ENCODE measurements at regions not wholly inside any gene's neighbourhood (a gene's known extent, or its start where the extent isn't known, plus 50 kb on each side); places are given as distances from the start of the nearest gene placed in this dataset.
"Not testable (repeated sequence)": the region's sequence is repeated elsewhere in the genome, so short reads cannot be mapped to it uniquely, and the experiment has no call there.

DNA sequence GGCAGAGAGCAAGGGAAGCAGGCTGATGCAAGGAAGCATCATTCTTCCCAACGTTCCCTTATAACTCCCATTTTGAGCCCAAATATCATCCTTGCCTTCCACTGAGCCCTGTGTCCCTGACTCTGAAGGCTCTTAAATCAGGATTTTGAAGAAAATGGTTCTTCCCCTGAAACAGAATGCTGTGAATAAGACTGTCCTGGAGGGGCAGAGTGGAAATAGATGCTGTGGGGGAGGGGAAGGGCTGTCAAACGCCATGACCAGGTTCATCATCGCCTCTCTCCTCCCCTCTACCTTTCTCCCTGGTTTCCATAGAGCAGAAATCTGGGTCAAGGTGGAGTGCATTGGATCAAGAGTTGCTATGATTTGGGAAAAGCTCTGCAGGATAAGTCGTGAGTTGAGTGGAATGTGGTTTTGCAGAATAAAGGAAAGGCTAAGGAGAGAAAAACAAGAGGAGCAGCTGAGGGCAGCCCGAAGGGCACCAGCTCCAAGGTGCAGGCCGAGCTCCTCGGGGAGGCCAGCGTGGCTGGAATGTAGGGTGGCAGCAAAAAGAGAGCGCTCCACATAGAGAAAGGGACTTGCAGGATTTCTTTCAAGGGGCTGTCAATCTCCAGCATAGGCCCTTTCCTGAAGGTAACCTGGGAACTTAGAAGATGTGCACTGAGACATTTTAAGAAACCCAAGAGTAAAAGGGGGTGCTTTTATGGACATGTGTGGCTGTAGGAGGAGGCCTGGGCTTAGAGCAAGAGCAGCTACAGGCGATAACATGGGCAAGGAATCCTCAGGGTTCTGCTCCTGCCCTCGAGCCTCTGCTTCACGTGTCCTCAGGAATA, 120.8 kb upstream of the CDYL start:
- DNase-seq (ENCODE audit: low read depth): no peak

DNA sequence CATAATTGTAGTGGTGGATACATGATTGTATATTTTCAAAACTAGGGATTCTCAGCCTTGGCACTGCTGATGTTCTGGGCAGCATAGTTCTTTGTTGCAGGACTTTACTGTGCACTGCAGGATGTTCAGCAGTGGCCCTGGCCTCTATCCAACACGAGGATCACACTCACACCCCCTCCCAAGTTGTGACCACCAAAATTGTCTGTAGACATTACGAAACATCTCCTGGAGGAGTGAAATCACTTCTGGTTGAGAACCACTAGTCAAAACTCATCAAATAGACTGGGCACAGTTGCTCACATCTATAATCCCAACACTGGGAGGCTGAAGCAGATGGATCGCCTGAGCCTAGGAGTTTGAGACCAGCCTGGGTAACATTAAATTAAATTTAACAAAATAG, 123.1 kb upstream of the CDYL start:
- DNase-seq (ENCODE audit: low read depth): no peak

DNA sequence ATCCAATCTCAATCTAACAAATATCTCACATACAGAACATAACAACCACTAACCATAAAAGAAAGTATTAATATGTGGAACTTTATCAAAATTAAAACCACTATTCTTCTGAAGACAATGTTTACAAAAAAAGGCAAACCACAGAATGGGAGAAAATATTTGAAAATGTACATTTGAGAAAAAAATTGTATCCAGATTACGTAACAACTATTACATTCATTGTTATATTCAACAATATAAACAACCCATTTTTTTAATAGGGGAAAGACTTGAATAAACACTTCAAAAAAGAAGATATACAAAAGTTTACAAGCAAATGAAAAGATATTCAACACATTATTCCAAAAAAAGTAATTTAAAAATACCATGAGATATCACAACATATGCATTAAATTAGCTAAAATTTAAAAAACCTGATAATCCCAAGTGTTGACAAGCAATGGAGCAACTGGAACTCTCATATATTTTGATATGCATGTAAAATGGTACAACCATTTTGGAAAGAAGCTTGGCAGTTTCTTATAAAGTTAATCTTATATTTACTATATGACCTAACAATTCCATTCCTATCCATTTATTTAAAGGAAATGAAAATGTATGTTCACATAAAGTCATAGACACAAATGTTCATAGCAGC, 124.3 kb upstream of the CDYL start:
- DNase-seq (ENCODE audit: low read depth): no peak

DNA sequence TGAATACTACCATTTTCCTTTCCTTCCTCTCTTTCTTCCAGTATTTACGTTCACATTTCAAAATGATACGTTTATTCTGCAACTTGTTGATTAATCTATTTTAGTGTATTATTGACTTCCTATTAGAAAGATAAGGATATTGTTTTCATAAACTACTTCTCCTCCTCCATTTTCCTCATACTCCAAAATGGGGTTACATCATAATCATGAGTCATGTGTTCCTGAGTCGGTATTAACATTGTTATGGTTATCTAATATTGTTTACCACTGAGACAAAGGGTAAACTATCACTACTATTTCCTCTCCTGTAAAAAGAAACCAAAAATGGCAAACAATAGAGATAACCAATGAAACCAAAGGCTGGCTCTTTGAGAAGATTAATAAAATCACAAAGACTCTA, 126.5 kb upstream of the CDYL start:
- DNase-seq (ENCODE audit: low read depth): no peak

DNA sequence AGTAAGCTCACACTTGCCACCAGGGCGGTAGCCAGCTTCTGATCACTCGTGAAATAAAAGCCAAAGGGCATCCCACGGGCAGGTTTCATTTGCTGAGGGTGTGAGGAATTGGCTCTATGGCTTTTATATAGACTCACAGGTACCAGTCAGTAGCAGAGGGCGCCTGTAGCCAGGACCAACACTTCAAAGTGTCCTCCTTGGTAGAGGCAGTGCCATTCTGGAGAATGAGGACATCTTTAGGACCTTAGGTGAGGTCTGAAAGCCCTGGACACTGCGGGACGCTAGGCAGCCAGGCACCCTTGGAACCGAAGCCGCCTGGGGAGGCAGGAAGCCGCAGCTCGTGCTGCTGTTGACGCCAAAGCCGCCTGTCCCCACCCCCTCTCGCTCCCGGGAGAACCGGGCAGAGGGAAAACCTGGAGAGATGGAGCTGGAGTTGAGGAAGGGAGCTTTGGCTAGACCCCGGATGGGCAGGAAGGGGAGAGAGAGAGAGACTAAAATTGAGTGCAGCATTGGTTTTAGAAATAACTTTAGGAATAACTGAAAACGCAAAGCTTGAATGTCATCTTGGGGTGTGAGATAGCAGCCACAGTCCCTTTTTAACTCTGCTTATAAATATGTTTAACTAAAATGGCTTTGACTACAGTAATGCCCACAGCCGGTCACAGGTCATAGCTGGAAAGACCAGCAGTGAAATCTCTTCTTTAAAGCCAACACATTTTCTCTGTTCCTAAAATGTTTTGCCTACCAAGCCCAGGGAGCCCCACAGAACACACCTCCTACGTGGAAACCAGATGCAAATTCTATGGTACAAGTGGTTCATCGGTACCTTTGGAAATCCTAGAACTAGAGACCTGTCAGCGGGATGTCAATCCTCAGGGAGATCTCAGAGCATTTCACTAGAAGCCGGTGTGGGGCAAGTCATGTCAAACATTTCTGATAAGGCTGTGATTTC, 128.5 kb upstream of the CDYL start:
- no peak for DNase-seq (ENCODE audit: low read depth)

DNA sequence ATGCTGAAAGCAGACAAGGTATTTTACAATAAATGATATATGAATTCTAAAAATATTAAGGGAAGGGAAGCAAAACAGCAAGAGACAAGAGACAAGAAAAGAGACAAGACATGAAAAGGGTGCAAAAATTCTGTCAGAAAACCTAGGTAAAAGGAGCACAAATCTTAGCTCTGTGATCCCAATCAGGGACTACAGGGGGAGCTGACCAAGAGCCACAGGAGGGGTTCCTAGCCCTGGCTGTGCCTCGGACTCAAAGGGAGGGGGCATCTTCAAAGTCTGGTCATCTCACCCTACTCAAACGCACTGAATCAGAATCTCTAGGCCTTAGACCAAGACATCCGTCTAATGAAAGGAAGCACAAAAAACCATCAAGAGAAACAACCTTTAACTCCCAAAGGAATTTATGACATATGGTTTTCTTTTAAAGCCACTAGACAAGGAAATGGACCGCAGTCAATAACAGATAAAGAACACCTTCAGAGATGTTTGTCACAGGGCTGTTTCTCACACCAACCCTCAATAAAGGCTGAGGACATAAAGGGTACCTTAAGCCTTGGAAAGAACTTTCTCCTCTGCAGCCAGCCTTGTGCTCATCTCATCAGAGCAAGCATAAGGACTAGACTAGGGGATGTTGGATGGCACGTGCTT, 130.4 kb upstream of the CDYL start:
- DNase-seq (ENCODE audit: low read depth): no peak

DNA sequence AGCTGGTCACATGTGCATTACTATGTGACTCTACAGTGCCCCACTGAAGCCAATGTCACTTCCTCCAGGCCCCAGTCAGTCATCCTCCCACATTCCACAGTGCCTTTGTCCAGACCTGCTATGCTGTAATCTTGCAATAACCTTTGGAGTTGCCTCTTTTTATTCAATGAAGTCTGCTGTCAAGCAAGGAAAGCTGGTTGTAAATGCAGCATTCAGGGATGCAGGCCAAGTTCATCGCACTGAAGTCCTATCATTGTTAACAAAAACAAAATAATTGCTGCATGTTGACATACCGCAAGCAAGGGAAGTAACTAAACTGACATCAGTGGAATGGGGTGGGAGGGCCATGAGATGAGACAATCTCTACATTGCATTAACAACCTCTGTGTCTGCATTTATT, 131.2 kb upstream of the CDYL start:
- no peak for DNase-seq (ENCODE audit: low read depth)

DNA sequence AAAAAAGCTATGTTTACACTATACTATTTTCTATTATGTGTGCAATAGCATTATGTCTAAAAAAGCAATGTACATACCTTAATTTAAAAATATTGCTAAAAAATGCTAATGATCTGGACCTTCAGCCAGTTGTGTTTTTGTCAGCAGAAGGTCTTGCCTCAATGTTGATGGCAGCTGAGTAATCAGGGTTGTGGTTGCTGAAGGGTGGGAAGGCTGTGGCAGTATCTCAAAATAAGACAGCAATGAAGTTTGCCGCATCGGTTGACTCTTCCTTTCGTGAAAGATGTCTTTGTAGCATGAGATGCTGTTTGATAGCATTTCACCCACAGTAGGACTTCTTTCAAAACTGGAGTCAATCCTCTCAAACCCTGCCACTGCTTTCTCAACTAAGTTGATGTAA, 134.7 kb upstream of the CDYL start:
- DNase-seq (ENCODE audit: low read depth): no peak

DNA sequence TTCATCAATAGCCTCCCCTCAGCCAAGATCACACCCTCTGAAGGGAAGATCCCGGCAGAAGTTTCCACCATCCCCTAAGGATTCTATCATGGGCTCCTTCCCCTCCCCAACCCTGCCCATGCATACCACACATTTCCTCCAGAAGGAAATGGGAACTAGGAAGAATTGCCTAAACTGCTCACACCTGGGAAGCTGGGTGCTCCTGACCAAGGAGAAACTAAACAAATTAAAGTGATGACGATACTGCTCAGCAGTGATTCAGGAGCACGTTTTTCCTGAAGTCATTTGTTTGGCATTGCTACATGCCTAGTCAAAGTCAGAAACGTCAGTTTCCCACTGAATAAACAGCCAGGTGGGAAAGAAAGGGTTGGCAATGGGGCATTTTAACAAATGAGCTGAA, 136.1 kb upstream of the CDYL start:
- DNase-seq (ENCODE audit: low read depth): no peak

DNA sequence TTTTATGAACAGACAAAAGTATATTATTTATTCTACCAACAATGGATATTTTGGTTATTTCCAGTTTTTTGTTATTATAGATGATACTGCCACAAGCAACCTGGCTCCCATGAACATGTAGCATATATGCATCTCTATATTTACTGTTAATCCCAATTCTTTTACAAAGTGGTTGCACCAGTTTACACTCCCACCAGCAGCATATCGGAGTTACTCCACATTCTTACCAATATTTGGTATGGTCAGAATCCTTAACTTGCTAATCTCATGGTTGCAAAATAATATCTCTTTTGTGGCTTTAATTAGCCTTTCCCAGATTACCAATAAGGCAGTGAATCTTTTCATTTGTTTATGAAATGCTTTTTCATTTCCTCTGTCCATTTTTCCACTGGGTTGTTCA, 137.6 kb upstream of the CDYL start:
- DNase-seq (ENCODE audit: low read depth): no peak

DNA sequence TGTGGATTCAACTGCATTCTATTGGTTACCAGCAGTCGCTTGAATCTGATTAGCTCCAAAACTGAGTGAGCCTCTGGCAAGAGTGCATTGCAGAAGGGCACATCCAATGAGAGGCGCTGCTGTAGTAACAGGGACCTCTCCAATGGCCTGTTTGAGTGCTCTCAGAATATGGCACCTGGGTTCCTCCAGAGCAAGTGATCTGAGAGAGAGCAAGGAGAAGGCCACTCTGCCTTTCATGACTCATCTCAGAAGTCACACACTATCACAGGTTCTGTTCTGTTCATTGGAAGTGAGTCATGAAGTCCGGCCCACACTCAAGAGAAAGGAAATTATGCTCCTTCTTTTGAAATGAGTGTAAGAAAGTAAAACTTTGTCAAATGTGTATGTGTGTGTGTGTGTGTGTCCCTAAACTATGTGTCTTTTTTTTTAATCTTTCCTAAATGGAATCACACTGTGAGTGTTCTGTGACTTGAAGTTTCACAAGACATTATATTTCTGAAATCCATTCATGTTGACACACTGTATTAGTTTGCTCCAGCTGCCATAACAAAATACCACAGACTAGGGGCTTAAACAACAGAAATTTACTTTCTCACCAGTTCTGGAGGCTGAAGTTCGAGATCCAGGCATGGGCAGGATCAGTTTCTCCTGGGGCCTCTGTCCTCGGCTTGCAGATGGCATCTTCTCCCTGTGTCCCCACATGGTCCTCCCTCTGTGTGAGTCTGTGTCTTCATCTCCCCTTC, 138.3 kb upstream of the CDYL start:
- peak; percentile 2 for DNase-seq (ENCODE audit: low read depth)

DNA sequence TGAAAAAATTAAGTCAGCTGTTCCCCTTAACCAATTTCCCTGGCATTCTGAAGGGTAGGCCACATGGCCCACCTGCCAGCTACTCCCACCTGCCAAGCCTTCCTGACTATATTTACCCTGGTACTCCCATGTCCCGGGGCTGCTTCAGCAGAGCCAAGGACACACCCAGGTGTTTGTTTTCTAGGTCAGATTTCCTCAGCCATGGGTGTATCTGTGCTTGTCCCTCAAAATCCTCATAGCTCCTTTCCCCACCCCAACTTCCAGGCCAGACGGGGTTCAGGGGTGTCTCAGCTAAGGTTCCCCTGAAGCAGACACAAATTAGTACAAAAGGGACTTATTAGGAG, 139.4 kb upstream of the CDYL start:
- DNase-seq (ENCODE audit: low read depth): no peak

DNA sequence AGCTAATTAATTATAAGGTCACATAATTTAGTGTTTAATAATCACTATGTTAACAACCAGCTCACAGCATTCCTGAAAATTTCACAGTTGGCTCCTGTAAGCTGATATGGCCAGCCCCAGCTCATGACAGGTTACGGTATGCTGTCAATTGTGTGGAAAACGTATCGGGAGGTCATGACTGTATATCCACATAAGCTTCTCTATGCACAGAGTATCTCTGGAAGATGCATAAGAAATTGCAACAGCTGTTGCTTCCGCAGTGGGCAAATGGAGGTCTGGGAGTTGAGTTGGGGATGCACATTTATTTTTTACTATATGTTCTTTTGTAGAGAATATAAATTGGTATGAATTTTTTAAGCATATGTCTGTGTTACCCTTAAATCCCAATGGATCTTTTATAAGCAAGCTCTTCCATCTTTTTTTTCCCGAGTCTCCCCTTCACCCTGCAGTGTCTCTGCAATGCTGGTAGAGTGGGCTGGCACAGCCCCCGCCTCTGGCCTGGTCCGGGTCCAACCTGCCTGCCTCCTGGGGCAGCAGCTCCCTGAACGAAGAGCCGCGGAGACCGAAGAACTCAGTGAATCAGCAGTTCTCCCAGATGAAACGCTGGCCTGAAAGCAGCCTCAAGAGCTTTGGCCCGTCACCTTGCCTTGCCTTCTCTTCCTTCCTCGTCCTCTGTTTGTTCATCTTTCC, 139.9 kb upstream of the CDYL start:
- DNase-seq (ENCODE audit: low read depth): no peak

DNA sequence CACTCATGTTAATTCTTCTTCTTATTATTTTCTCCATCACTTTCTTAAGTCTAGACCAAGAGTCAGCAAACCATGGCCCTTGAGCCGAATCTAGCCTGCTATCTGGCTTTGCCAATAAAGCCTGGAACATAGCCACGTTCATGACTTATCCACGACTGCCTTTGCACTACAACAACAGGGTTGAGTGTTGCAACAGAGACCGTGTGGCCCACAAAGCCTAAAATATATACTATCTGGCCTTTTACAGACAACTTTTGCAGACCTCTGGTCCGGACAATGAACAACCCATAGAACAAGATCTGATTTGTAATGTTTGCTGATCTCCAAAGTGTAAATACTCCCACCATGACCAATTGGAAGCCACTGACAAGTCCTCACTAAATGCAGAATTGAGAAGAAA, 140.5 kb upstream of the CDYL start:
- no peak for DNase-seq (ENCODE audit: low read depth)

DNA sequence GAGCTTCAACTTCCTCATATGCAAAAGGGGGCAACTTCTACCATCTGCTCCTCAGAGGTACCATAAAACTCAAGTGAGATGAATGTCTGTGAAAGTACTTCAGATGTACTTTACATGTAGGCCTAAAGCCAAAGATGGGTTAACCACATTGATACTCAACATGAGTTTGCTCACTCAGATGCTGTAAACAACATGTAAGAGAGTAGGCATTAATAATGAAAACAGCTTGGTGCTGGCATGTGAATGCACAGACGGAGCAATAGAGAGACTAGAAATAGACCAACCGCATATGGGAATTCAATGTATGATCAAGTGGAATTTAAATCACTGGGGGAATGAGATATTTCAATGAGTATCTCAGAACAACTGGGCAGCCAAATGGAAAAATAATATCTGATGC, 143.8 kb upstream of the CDYL start:
- no peak for DNase-seq (ENCODE audit: low read depth)

DNA sequence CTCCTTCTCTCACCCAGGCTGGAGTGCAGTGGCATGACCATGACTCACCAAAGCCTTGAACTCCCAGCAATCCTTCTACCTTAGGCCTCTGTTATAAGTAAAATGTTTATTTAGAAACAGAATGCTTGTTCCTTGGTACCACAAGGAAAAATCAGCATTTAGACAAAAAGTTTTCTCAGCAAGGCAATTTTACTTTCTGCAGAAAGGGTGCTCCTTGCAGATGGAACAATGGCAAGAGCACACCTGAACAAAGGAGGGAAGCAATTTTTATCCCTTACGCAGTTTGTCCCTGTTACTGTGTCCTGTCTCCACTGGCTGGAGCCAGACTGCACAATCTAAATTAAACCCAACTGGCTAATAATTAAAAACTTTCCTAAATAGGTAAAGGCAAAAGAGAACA, 146.4 kb upstream of the CDYL start:
- not testable (repeated sequence) for DNase-seq (ENCODE audit: low read depth)

DNA sequence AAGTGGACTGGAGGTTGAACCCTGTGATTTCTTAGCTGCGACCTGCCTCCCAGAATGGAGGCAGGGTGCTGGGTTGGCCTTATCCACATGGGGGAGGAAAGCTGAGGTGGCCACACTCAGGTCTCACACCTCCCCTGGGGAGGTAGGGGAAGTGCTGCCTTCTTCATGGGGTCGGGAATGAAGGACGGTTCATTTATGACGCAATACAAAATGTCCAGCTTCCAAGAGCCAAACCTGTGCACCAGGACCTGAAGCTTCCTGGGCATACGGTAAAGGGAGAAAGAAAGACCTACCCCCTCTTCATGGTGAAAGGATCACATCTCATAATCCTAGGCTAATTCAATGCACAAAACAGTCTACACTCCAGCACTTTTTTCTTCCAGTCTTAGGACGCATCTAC, 150.6 kb upstream of the CDYL start:
- no peak for DNase-seq (ENCODE audit: low read depth)

DNA sequence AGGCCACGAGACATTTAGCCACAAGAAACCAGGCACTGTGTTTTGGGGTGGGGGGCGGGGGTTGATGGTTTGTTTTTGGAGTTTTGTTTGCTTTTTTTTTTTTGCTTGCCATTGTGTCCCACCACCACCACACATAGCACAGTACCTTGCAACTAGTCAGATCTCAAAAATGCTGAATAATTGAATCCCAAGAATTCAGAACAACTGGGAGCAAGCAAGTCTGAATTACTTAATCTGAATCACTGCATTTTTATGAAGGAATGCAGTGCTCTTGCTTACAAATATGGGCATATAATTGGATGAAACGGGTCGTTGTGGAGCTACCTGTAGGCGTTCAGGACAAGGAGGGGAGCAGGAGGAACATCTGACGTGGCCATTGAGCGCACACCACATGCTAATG, 151.5 kb upstream of the CDYL start:
- DNase-seq (ENCODE audit: low read depth): no peak

DNA sequence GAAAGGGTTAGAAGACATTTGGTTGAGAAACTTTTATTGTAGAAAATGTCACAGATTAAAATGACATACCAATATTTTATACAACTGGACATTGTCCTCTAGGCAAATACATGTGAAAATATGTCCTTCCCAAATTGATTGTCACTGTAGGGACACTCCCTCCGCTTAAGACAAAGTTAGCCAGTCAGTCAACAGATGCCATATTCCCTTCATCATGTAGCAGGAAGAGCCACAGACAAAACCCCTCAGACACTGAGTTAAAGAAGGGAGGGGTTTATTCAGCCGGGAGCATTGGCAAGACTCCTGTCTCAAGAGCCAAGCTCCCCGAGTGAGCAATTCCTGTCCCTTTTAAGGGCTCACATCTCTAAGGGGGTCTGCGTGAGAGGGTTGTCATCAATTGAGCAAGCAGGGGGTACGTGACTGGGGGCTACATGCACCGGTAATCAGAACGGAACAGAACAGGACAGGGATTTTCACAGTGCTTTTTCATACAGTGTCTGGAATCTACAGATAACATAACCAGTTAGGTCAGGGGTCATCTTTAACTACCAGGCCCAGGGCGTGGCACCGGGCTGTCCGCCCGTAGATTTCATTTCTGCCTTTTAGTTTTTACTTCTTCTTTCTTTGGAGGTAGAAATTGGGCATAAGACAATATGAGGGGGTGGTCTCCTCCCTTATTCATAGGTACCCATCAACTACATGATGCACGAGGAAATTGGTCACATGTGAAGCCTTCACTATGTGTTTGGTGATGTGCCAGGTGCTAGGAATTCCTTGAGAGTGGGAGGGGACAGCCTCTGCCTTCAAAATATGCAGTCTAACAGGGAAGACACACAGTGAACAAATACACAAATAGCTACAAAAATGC, 155.7 kb upstream of the CDYL start:
- DNase-seq (ENCODE audit: low read depth): no peak

DNA sequence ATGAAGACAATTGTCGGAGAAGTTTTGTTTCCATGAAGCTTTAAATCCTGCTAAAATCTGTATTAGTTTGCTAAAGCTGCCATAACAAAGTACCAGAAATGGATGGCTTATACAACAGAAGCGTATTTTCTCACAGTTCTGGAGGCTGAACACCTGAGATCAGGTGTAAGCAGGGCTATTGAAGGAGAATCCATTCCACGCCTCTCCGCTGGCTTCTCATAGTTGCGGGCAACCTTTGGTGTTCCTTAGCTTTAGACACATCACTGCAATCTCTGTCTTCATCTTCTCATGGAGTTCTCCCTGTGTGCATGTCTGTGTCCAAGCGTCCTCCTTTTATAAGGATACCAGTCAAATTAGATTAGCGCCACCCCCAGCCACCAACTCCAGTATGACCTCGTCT, 159.9 kb upstream of the CDYL start:
- no peak for DNase-seq (ENCODE audit: low read depth)

Data from stimulated activated CD4-positive, alpha-beta T cell treated with anti-CD3 and anti-CD28 coated beads, Interleukin-2, amount 100 ng/mL, for 4 hours (primary cell).